Natural killer cell (primary cell): ENCODE measurements at regions not wholly inside any gene's neighbourhood (a gene's known extent, or its start where the extent isn't known, plus 50 kb on each side); places are given as distances from the start of the nearest gene placed in this dataset.
A peak's percentile ranks its signal among the peaks of the same experiment; 100 is the strongest.

Source experiments
- ATAC-seq, 3 donors: fragments of 150-1000 bp in 2 of 3; fragments of 200-7000 bp in 1 of 3; cut with Tn5 transposase; 1 replicate in 1 of 3; 2 replicates in 2 of 3; pipeline ENCODE4 v1.10.0; 2021; ENCODE audit warnings: mild to moderate bottlenecking in 2 of 3, moderate library complexity in 2 of 3
- DNase-seq, 2 donors: peaks; one replicate each; pipeline versions ENCODE4 v3.0.0 to v3.0.0-alpha.2; 2013 to 2021; ENCODE audit warnings: mixed read lengths in 1 of 2
- H3K27ac ChIP-seq: one replicate; pipeline ENCODE4 v1.5.1; 2013; ENCODE audit warnings: mild to moderate bottlenecking, low read length
- H3K27me3 ChIP-seq: one replicate; pipeline ENCODE4 v1.6.1; 2013; ENCODE audit warnings: low read length; ENCODE audit not compliant: control insufficient read depth, insufficient read depth
- H3K36me3 ChIP-seq: one replicate; pipeline ENCODE4 v1.6.1; 2013; ENCODE audit warnings: low read length; ENCODE audit not compliant: control insufficient read depth, insufficient read depth
- H3K4me1 ChIP-seq: one replicate; pipeline ENCODE4 v1.6.1; 2013; ENCODE audit warnings: low read length; ENCODE audit not compliant: control insufficient read depth, insufficient read depth
- H3K4me3 ChIP-seq: one replicate; pipeline ENCODE4 v1.5.1; 2013; ENCODE audit warnings: low read length
- H3K9me3 ChIP-seq: one replicate; pipeline ENCODE4 v1.6.1; 2013; ENCODE audit warnings: low read length; ENCODE audit not compliant: control insufficient read depth, insufficient read depth
- H3K27ac Mint-ChIP-seq, 2 donors: one replicate each; pipeline ENCODE4 v1.8.0; 2022; ENCODE audit warnings: mild to moderate bottlenecking in 2 of 2, mixed read lengths in 2 of 2, moderate library complexity in 1 of 2
- H3K27me3 Mint-ChIP-seq, 2 donors: one replicate each; pipeline ENCODE4 v1.8.0; 2022; ENCODE audit warnings: low read depth in 2 of 2, mixed read lengths in 2 of 2
- H3K36me3 Mint-ChIP-seq: one replicate; pipeline ENCODE4 v1.8.0; 2022; ENCODE audit warnings: mixed read lengths
- H3K4me1 Mint-ChIP-seq, 2 donors: one replicate each; pipeline ENCODE4 v1.8.0; 2022; ENCODE audit warnings: mixed read lengths in 2 of 2
- H3K4me3 Mint-ChIP-seq: one replicate; pipeline ENCODE4 v1.8.0; 2022; ENCODE audit warnings: mild to moderate bottlenecking, moderate library complexity, mixed read lengths
- H3K9me3 Mint-ChIP-seq, 2 donors: one replicate each; pipeline ENCODE4 v1.8.0; 2022; ENCODE audit warnings: mixed read lengths in 2 of 2
- WGBS: methylation state at CpG from one replicate; pipeline ENCODE4 v1.1.7; 2013; ENCODE audit warnings: missing lambda C conversion rate; ENCODE audit not compliant: insufficient coverage; 5-methylcytosine and 5-hydroxymethylcytosine counted together
- intact Hi-C: fragments of 100-400 bp; cut with micrococcal nuclease; formaldehyde crosslinking; loops from one replicate; pipeline ENCODE4 v1.14.2; 2022
- TF ChIP-seq, protein P1 (sequence below): fragments of 200-600 bp; IDR thresholded peaks from one replicate; pipeline ENCODE4 v1.8.0; 2022; ENCODE audit warnings: antibody characterized with exemption

DNA sequence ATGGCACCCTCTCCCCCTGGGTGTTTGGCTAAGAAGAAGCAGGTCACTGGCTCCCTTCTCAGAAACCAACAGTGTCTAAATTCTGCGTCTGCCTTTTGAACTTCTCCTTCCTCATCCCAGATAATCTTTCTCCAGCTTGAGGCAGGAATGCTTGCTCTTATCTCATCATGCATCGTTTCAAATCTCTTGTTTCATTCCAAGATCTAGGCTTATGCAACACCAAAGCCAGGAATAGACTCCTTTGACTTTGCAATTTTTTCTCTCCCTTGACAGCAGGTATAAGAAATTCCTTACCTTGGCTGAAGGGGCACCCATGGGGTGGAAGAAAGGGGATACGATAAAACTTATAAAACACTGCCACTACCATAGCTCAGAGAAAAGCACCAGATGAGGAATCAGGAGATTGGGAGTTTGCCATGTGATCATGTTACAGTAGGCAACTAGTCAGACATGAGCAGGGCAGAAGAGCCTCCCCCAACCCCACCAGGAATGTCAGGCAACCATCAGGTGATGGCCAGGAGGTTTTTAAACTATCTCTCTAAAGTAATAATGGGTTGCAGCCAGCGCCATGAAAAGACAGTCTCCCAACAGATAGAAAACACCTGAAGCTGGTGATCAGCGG, 498.9 kb downstream of the KLF12 start:
- Mint-ChIP-seq H3K27ac (no peak overlapping the region), H3K9me3 (no peaks in the 10 kb centered on the region), H3K4me3 (no peak overlapping the region), H3K36me3 (no peaks in the 10 kb centered on the region), H3K27me3 (peaks cover 11 to 16% of the 10 kb centered on the region in 2 donors), H3K4me1 (no peaks in the 10 kb centered on the region)
- Histone ChIP-seq H3K36me3 (no peaks in the 10 kb centered on the region), H3K4me1 (no peaks in the 10 kb centered on the region), H3K27me3 (no peaks in the 10 kb centered on the region), H3K9me3 (no peaks in the 10 kb centered on the region), H3K4me3 (no peak overlapping the region), H3K27ac (no peak overlapping the region)
- ATAC-seq = no peak
- intact Hi-C loops = no loop called here
- 91% methylated on average over 4 of the region's 5 CpGs for WGBS
- TF ChIP-seq, protein P1, sequence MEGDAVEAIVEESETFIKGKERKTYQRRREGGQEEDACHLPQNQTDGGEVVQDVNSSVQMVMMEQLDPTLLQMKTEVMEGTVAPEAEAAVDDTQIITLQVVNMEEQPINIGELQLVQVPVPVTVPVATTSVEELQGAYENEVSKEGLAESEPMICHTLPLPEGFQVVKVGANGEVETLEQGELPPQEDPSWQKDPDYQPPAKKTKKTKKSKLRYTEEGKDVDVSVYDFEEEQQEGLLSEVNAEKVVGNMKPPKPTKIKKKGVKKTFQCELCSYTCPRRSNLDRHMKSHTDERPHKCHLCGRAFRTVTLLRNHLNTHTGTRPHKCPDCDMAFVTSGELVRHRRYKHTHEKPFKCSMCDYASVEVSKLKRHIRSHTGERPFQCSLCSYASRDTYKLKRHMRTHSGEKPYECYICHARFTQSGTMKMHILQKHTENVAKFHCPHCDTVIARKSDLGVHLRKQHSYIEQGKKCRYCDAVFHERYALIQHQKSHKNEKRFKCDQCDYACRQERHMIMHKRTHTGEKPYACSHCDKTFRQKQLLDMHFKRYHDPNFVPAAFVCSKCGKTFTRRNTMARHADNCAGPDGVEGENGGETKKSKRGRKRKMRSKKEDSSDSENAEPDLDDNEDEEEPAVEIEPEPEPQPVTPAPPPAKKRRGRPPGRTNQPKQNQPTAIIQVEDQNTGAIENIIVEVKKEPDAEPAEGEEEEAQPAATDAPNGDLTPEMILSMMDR = no peak
- no peak for DNase-seq

DNA sequence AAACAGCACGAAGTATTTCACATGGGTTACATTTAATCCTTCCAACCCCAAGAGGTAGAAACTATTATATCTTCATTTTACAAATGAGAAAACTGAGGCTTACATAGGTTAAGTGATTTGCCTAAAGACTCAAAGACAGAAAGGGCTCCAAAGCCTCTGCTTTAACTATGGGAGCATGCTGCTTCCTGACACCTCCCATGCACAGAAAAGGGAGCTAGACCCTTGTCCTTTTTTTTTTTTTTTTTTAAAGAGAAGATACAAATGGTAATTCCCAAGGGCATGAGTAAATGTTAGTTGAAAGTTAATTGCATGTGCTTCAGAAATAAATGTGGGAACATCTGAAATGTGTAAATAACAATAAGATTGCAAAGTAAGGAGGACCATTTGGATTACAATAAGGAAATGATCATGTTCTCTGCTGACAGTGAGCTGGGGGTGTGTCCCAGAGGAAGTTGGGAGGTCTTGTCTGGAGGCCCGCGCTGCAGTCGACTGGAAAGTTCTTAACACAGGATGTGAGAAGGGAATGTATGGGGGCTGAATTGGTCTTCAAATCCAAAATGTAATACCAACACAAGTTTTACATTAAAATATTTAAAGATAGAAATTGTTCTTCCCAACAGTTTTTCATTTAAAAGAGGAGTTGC, 500.3 kb downstream of the KLF12 start:
- H3K27ac ChIP-seq = no peak overlapping the region
- Mint-ChIP-seq H3K9me3 (no peaks in the 10 kb centered on the region), H3K27me3 (peaks cover 8 to 16% of the 10 kb centered on the region in 2 donors), H3K4me3 (no peak overlapping the region), H3K27ac (no peak overlapping the region), H3K36me3 (no peaks in the 10 kb centered on the region), H3K4me1 (no peaks in the 10 kb centered on the region)
- intact Hi-C loops = no loop called here
- TF ChIP-seq, protein P1 = no peak
- H3K36me3 ChIP-seq = no peaks in the 10 kb centered on the region
- H3K9me3 ChIP-seq = no peaks in the 10 kb centered on the region
- no peak for DNase-seq
- WGBS = 77% methylated on average over 3 of the region's 4 CpGs
- no peak for ATAC-seq
- H3K4me3 ChIP-seq = no peak overlapping the region
- no peaks in the 10 kb centered on the region for H3K4me1 ChIP-seq
- no peaks in the 10 kb centered on the region for H3K27me3 ChIP-seq

DNA sequence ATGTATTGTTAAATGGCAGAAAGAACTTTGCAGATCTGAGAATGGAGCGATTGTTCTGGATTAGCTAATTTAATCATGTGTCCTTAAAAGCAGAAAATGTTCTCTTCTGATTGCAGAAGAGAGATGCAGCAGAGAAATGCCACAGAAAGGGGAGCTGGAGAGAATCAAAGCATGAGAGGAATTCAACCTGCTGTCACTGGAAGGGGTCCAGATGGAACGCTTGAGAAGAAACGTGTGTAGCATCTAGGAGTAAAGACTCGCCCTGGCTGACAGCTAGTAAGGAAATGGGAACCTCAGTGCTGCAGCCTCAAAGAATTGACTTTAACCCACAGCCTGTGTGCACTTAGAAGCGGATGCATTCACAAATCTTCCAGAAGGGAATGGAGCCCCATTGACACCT, 502.8 kb downstream of the KLF12 start:
- Mint-ChIP-seq H3K27me3 (peaks cover 0 to 11% of the 10 kb centered on the region in 2 donors), H3K27ac (no peak overlapping the region), H3K9me3 (no peaks in the 10 kb centered on the region), H3K4me1 (no peaks in the 10 kb centered on the region), H3K4me3 (no peak overlapping the region), H3K36me3 (no peaks in the 10 kb centered on the region)
- ATAC-seq (no peak), DNase-seq (peak in 1 of 2 donors; percentile 6)
- Histone ChIP-seq H3K27me3 (no peaks in the 10 kb centered on the region), H3K4me1 (no peaks in the 10 kb centered on the region), H3K4me3 (no peak overlapping the region), H3K27ac (no peak overlapping the region), H3K36me3 (no peaks in the 10 kb centered on the region), H3K9me3 (no peaks in the 10 kb centered on the region)
- intact Hi-C loops = no loop called here
- 91% methylated on average over 5 of the region's 5 CpGs for WGBS
- TF ChIP-seq, protein P1 = no peak
